HCT116 (cell line): ENCODE measurements at regions not wholly inside any gene's neighbourhood (a gene's known extent, or its start where the extent isn't known, plus 50 kb on each side); places are given as distances from the start of the nearest gene placed in this dataset.

Source experiments
- CEBPB ChIP-seq: IDR thresholded peaks from 2 replicates; pipeline ENCODE4 v1.6.1; 2012; ENCODE audit warnings: low read depth
- FOSL1 ChIP-seq: IDR thresholded peaks from 2 replicates; pipeline ENCODE4 v1.6.1; 2012; ENCODE audit warnings: low read depth
- POLR2A ChIP-seq: IDR thresholded peaks from 2 replicates; pipeline ENCODE4 v1.7.0; 2011; ENCODE audit warnings: borderline replicate concordance; ENCODE audit not compliant: insufficient read depth, insufficient read length; ENCODE audit errors: extremely low read depth
- TF ChIP-seq, protein P1 (sequence below), 3 experiments: fragments of 200-600 bp in 1 of 3; sonication (generic) in 1 of 3; IDR thresholded peaks in 2 of 3; conservative IDR thresholded peaks in 1 of 3; 2 replicates each; pipeline ENCODE4 v1.5.1; 2012 to 2017; ENCODE audit warnings: low read depth in 2 of 3, low read length in 2 of 3, antibody characterized with exemption in 1 of 3, borderline replicate concordance in 1 of 3, control low read depth in 1 of 3, mild to moderate bottlenecking in 1 of 3, mixed read lengths in 1 of 3, mixed run types in 1 of 3, moderate library complexity in 1 of 3; ENCODE audit not compliant: insufficient read depth in 1 of 3

DNA sequence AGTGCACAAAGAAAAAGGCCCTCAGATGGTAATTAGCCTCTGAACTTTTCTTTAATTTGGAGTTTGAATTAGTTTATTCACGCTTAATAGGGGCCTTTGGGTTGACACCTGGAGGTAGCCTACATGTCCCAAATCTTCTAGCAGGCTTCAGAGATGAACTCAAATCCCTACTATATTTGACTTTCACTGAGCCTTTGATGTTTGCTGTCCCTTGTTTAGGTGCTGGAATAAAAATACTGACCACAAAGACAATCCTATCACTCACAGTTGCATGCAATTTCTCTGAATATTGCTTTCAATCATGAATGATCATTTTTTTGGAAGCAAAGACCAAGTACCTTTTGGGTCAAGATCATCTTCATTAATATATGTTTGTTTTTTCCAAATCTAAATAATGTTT, 564.0 kb upstream of the FANCL start:
- TF ChIP-seq, protein P1, sequence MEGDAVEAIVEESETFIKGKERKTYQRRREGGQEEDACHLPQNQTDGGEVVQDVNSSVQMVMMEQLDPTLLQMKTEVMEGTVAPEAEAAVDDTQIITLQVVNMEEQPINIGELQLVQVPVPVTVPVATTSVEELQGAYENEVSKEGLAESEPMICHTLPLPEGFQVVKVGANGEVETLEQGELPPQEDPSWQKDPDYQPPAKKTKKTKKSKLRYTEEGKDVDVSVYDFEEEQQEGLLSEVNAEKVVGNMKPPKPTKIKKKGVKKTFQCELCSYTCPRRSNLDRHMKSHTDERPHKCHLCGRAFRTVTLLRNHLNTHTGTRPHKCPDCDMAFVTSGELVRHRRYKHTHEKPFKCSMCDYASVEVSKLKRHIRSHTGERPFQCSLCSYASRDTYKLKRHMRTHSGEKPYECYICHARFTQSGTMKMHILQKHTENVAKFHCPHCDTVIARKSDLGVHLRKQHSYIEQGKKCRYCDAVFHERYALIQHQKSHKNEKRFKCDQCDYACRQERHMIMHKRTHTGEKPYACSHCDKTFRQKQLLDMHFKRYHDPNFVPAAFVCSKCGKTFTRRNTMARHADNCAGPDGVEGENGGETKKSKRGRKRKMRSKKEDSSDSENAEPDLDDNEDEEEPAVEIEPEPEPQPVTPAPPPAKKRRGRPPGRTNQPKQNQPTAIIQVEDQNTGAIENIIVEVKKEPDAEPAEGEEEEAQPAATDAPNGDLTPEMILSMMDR (IDR thresholded peaks at IDR 0.05 in 2 of 3, conservative IDR thresholded peaks at IDR 0.05 in 1 of 3; ENCODE audit: borderline replicate concordance in 1 of 3, insufficient read depth in 1 of 3, low read depth in 2 of 3, low read length in 2 of 3), result no peak
- no peak for TF ChIP-seq FOSL1
- TF ChIP-seq CEBPB, result no peak
- TF ChIP-seq POLR2A, result no peak
